Stimulated activated CD8-positive, alpha-beta memory T cell treated with anti-CD3 and anti-CD28 coated beads, Interleukin-15, amount 100 ng/mL, for 4 hours (primary cell): ENCODE measurements at regions not wholly inside any gene's neighbourhood (a gene's known extent, or its start where the extent isn't known, plus 50 kb on each side); places are given as distances from the start of the nearest gene placed in this dataset.

Source experiments
- DNase-seq, 2 donors: peaks; one replicate each; pipeline ENCODE4 v3.0.0-alpha.2; 2020; ENCODE audit warnings: low read depth in 2 of 2

DNA sequence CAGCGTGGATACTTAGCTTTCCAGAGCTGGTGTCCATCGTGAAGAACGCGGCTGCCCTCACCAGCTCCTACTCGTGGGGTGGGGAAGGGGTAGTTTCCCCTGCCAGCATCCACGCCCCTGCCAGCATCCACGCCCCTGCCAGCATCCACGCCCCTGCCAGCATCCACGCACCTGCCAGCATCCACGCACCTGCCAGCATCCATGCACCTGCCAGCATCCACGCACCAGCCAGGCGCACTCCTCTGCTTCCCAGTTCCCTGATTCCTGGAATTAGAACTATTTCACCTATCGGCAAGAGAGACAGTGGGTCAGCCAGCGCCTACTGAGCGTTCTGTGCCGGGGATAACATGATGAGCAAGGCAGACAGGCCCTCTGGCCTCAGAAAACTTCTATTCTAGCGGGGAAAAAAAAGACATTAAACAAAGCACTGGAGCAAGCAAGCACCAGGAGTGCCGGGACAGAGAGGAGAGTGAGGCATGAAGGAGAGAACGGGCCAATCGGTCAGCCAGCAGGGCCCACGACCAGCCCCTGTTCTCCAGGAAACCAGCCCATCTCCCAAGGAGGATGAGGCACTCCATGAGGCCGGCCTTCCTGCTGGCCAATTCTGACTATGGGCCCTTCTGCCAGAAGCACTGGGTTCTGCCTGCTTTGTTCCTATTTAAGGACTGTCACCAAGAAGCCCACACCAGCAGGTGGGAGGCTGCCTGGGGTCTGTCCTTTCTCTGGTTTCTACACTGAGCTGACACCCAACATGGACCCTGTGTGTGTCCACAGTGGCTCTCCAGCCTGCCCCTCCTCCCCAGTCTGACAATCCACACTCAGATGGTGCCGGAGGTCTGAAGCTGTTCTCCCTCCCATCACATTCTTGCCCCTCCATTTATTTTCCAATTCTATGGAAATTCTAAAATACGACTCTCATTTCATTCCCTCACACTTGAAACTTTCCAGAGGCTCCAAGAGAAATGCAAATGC, 78.4 kb upstream of the SALL3 start:
- no peak for DNase-seq

DNA sequence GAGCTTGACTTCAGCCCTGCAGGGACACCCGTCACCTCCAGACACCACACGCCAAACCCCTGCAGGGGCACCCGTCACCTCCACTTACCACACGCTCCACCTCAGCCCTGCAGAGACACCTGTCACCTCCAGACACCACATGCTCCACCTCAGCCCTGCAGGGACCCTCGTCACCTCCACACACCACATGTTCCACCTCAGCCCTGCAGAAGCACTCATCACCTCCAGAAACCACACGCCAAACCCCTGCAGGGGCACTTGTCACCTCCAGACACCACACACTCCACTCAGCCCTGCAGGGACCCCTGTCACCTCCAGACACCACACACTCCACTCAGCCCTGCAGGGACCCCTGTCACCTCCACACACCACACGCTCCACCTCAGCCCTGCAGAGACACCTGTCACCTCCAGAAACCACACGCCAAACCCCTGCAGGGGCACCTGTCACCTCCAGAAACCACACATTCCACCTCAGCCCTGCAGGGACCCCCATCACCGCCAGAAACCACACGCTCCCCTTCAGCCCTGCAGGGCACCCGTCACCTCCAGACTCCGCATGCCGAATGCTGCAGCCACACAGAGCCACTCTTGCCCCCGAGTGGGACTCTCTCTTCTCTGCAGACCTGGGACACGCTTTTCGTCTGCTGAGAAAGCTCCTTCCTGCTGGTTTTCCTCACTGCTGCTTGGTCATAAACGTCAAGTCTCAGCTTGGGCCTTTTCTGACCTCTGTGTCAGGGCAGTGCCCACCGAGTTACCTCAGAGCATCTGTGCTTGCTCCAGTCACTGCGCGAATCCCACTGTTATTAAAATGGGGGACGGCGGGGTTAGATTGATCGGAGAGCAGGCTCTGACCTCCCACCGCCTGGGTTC, 77.5 kb upstream of the SALL3 start:
- no peak for DNase-seq

DNA sequence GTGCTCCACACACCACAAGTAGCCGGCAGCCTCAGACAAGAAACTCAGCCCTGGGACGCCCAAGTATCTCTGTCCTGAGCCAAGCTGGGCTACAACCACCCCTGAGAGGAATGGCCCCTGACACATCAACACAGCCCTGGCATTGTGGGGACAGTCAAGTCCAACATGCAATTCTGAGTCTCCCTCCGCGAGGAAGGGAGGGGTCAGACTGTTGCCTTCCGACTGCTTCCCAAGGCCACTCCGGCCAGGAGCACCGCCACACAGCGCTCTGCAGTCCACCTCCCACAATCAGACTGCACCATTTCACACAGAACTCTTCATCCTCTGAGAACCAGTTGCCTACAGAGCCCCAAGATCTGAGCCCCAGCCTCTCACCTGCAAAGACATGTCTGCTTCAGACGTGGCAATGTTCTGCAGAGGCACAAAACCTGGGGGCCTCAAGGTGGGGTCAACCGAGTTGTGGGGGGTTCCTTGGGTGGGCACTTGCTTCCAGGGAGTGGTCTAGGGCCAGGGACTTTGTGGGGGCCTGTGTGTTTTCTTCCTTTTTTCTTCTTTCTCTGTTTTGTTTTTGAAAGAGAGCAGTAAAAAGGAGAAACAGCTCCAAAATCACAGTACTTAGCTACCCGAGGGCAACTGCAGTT, 76.7 kb upstream of the SALL3 start:
- no peak for DNase-seq

GRCh38 chr18:78903436-78904178, 76.0 kb upstream of the SALL3 start:
- no peak for DNase-seq

GRCh38 chr18:78904179-78904531, 75.5 kb upstream of the SALL3 start:
- no peak for DNase-seq

GRCh38 chr18:78905334-78905733, 74.3 kb upstream of the SALL3 start:
- DNase-seq = no peak

DNA sequence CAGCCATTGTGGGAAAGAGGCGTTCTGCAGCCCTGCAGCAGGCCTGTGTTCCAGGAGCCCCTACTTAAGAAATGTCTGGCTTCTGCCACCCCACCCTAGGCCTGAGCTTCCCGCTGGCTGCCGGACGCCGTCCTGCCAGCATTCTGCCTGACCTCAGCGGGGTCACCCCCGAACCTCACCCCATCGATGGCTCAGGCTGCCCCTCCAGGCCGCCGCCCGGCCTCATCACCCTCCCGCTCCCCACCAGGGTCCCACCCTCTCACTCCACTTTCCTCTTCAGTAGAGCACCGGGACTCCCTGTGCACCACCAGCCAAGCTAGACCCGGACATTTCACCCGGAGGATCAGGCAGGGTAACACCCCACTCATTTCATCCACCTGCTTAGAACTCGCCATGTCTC, 73.6 kb upstream of the SALL3 start:
- DNase-seq = no peak

GRCh38 chr18:78908462-78909260, 71.0 kb upstream of the SALL3 start:
- no peak for DNase-seq

GRCh38 chr18:78911751-78912283, 67.8 kb upstream of the SALL3 start:
- no peak for DNase-seq

GRCh38 chr18:78912336-78912735, 67.3 kb upstream of the SALL3 start:
- DNase-seq = no peak

GRCh38 chr18:78912844-78913243, 66.8 kb upstream of the SALL3 start:
- DNase-seq = no peak

- DNase-seq = no peak
These were observed 66.2 kb upstream of the SALL3 start for GRCh38 chr18:78913395-78913794.

- DNase-seq = no peak
These were observed 65.8 kb upstream of the SALL3 start for GRCh38 chr18:78913830-78914231.

DNA sequence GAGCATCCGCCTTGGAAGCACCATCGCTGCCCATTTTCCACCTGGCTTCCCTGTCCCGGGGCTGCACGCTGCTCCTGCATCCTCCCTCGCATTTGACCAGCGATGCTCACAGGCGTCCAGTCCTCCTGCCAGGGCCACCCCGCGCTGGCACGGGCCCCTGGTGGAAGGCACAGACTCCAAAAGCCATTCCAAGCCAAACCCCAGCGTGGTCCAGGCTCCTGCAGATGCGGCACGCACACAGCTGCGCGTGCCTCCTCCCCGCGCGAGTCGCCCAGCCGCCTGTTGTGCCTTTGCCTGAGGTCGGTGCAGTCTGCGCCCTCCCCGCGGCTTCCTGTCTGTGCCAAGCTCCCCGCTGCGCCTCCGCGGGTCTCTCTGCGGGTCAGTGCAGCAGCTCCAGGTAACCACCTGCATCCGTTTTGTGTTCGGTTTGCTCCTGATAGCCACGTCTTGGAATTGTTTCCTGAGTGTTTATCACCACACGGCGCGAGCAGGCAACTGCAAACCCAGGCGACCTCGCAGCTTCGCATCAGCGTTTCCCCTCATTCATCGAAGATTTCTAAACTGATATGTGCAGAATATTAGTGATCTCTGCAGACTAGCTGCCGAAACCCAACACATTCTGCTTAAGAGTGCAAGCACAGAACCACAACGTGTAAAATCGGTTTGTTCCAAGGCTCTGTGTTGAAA, 65.2 kb upstream of the SALL3 start:
- DNase-seq = no peak

GRCh38 chr18:78915446-78916008, 64.1 kb upstream of the SALL3 start:
- DNase-seq = no peak

DNA sequence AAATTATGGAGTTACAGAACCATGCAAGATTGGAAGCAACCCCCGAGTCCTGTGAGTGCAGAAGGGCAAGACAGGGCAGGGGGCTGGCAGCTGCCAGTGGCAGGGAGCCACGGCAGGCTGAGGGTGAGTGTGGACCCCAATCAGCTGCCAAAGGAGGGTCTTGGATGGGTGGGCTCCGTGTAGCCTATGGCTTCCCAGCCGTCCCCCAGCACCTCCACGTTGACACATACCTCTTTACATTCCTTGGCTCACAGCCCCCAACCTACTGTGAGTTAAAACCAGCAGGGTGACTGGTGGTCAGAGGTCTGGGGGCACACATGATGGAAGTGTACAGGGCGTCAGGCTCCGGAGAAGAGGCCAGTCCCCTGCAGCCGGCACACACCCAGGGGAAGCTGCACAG, 60.9 kb upstream of the SALL3 start:
- no peak for DNase-seq

DNA sequence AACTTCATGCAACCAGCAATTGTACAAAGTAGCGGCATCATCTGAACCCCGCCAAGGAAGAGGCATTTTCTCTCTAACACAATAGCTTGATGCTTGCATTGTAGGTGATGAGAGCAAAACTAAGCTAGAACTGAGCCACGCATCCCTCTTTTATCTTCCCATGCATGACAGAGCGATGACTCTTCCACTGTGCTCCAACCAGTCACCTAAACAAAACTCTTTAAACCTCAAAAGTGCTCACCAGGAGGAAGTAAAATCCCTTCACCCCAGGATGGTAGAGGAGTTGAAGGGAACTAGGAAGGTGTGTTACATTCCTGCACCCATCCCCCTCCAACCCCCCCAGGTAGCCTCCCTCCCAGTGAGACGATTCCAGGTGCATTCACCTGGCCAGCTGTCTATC, 59.7 kb upstream of the SALL3 start:
- DNase-seq = no peak

DNA sequence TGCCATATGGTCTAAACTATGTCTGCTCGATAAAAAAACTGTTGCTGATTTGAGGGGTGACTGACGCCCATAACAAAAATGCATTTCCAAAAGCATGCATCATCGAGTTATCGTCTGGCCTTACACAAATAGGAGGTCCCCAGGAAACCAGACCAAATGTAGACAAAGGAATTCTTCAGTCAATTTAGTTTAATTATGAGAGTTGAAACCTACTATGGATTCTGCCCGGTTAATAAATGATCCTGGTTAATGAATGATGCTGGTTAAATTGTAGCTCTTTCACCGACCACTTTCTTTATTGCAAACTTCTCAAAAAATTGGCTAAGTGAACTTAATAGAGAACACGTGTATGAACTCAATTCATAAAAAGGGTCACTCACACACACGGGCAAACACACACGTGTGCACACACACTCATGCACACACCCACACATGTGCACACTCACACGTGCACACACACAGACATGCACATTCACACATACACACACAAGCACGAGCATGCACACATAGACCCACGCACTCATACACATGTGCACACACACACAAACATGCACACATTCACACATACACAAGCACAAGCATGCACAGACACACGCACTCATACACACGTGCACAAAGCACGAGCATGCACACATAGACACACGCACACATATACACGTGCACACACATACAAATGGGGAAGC, 59.0 kb upstream of the SALL3 start:
- no peak for DNase-seq

- DNase-seq = no peak
These were observed 56.8 kb upstream of the SALL3 start for GRCh38 chr18:78922856-78923255.
